GM18873 (cell line): ENCODE measurements at regions not wholly inside any gene's neighbourhood (a gene's known extent, or its start where the extent isn't known, plus 50 kb on each side); places are given as distances from the start of the nearest gene placed in this dataset.

ENCODE experiments used
- ATAC-seq: cut with Tn5 transposase; IDR thresholded peaks from one replicate; pipeline ENCODE4 v1.9.1; 2021; ENCODE audit warnings: mild to moderate bottlenecking, moderate library complexity, moderate number of reproducible peaks; ENCODE audit not compliant: unreplicated experiment, low FRiP score

GRCh38 chr18:8499810-8500675 lies 109.2 kb upstream of the RAB12 start:
- ATAC-seq, result no peak

DNA sequence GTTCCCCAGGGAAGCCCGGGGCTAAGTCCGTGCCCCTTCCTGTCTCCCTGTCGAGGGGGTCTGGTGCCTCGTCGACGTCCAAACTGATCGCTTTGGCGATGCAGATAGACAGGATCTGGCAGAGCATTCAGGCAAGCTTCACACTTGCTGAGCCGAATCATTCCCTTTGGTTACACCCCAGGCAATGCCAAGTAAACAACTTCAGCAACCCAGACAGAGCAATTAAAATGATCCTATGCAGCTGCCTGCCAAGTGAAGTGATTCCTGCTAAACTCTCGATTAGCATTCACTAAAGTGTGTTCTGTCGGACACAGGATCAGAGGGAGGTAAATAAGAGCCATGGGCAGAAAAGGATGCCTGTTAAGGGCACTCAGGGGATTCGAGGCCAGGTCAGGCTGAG lies 108.2 kb upstream of the RAB12 start:
- no peak for ATAC-seq

GRCh38 chr18:8503248-8503647 lies 106.0 kb upstream of the RAB12 start:
- ATAC-seq, result no peak

- no peak for ATAC-seq
Measured at GRCh38 chr18:8504424-8504823, 104.8 kb upstream of the RAB12 start.

GRCh38 chr18:8504880-8505435 lies 104.3 kb upstream of the RAB12 start:
- no peak for ATAC-seq

- no peak for ATAC-seq
Measured at GRCh38 chr18:8506251-8507049, 102.8 kb upstream of the RAB12 start.

DNA sequence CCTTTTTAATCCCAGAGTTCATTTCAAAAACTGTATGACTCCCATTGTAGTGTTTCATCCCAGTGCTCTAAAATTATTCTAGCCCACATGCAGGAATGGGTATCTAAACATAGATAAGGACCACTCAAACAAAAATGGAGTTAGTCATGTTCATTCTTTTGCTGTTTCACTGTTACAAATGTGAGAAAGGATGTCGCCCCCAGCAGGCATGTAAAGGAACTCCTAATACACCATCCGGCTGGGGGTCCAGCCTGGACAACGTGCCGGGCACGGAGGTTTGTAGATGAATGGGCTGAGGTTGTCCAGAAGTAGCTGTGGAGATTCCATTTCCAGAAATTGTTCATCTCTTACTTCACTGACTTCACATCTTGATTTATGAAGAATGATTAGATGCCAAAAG lies 101.9 kb upstream of the RAB12 start:
- no peak for ATAC-seq

- no peak for ATAC-seq
Measured at GRCh38 chr18:8507915-8508705, 101.1 kb upstream of the RAB12 start.

DNA sequence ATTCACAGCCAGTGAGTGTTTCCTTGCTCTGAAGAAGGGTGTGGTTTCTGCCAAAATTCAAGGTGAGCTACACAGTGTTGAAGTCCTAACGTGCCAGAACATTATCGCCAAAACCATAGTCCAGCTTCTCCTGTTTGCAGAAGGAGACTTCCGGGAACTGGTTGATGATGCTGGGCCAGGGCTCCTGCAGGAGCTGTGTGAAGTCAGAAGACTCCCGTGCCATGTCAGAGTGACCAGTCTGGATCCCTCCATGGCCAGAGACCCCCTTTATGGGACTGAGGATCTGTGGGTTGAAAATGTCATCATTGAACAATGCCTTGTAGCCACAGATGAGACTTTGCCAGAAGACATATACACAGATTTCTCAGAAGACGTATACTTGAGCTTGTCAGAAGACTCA lies 96.0 kb upstream of the RAB12 start:
- no peak for ATAC-seq

DNA sequence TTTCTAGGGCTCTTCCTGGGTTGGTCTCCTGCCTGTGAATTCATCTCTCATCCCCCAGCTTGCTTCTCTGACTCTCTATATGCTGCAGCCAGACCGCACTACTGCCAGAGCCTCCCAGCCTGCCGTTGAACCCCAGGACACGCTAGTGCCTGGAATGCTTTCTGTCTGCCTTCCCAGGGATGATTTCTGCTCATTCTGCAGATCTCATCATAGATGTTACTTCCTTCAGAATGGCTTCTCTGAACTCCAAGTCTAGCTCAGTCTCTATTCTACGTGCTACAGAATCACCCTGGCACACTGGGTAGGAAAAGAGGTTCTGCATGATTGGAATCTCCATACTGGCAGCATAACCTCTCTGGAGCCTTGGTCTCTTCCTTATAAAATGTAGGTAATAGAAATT lies 94.8 kb upstream of the RAB12 start:
- no peak for ATAC-seq

- no peak for ATAC-seq
Measured at GRCh38 chr18:8515142-8515865, 93.9 kb upstream of the RAB12 start.

- no peak for ATAC-seq
Measured at GRCh38 chr18:8516371-8517250, 92.6 kb upstream of the RAB12 start.

- no peak for ATAC-seq
Measured at GRCh38 chr18:8517276-8517675, 92.0 kb upstream of the RAB12 start.

- ATAC-seq, result no peak
Measured at GRCh38 chr18:8519102-8519501, 90.1 kb upstream of the RAB12 start.

GRCh38 chr18:8520266-8520665 lies 89.0 kb upstream of the RAB12 start:
- no peak for ATAC-seq

- ATAC-seq, result no peak
Measured at GRCh38 chr18:8522756-8523155, 86.5 kb upstream of the RAB12 start.

- ATAC-seq, result no peak
Measured at GRCh38 chr18:8525692-8526091, 83.5 kb upstream of the RAB12 start.

DNA sequence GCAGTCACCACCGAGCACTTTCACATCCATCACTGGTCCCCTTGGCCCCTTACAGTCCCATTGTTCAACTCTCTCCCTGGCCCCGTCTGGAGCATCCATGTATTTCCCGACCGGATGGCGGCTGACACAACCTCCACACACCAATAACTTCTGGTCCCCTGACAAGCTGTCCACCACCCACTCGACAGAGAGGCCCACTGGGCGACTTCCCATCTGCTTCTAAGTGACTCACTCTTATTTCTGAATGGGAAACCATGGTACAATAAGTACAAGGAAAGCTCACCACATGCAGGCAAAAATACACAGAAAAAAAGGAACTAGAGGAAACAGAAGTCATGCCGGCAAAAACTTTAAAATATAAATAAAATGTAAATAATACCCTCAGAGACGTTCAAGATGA lies 82.9 kb upstream of the RAB12 start:
- no peak for ATAC-seq

- no peak for ATAC-seq
Measured at GRCh38 chr18:8529609-8530008, 79.6 kb upstream of the RAB12 start.
